RPMI7951 (cell line): ENCODE measurements at regions not wholly inside any gene's neighbourhood (a gene's known extent, or its start where the extent isn't known, plus 50 kb on each side); places are given as distances from the start of the nearest gene placed in this dataset.

Source experiments
- DNase-seq: peaks from one replicate; pipeline ENCODE4 v3.0.0-alpha.2; 2012; ENCODE audit warnings: low read depth

- DNase-seq, result peak; percentile 20
Measured at GRCh38 chr16:79980650-79981521, 380.3 kb upstream of the MAF start.

GRCh38 chr16:79977940-79978836 lies 377.7 kb upstream of the MAF start:
- DNase-seq, result no peak

GRCh38 chr16:79973320-79973719 lies 372.8 kb upstream of the MAF start:
- no peak for DNase-seq

- peak; percentile 15 for DNase-seq
Measured at GRCh38 chr16:79972053-79972704, 371.6 kb upstream of the MAF start.

- DNase-seq, result no peak
Measured at GRCh38 chr16:79971237-79971572, 370.7 kb upstream of the MAF start.

GRCh38 chr16:79970551-79971236 lies 370.2 kb upstream of the MAF start:
- peak; percentile 65 for DNase-seq

GRCh38 chr16:79970087-79970486 lies 369.6 kb upstream of the MAF start:
- no peak for DNase-seq

- no peak for DNase-seq
Measured at GRCh38 chr16:79969458-79969857, 368.9 kb upstream of the MAF start.

- DNase-seq, result no peak
Measured at GRCh38 chr16:79966226-79966625, 365.7 kb upstream of the MAF start.

- no peak for DNase-seq
Measured at GRCh38 chr16:79965718-79966117, 365.2 kb upstream of the MAF start.

- DNase-seq, result no peak
Measured at GRCh38 chr16:79964104-79964503, 363.6 kb upstream of the MAF start.

GRCh38 chr16:79962962-79963361 lies 362.4 kb upstream of the MAF start:
- no peak for DNase-seq

GRCh38 chr16:79959226-79959625 lies 358.7 kb upstream of the MAF start:
- DNase-seq, result no peak

GRCh38 chr16:79954921-79955705 lies 354.6 kb upstream of the MAF start:
- DNase-seq, result no peak

- no peak for DNase-seq
Measured at GRCh38 chr16:79950932-79951719, 350.6 kb upstream of the MAF start.

GRCh38 chr16:79949417-79949816 lies 348.9 kb upstream of the MAF start:
- no peak for DNase-seq

- no peak for DNase-seq
Measured at GRCh38 chr16:79947771-79948170, 347.2 kb upstream of the MAF start.

GRCh38 chr16:79946252-79946651 lies 345.7 kb upstream of the MAF start:
- no peak for DNase-seq

GRCh38 chr16:79943736-79944135 lies 343.2 kb upstream of the MAF start:
- no peak for DNase-seq

- no peak for DNase-seq
Measured at GRCh38 chr16:79938575-79938974, 338.0 kb upstream of the MAF start.
